Smooth muscle cell (in vitro differentiated cells): ENCODE measurements at regions not wholly inside any gene's neighbourhood (a gene's known extent, or its start where the extent isn't known, plus 50 kb on each side); places are given as distances from the start of the nearest gene placed in this dataset.
"Not testable (repeated sequence)": the region's sequence is repeated elsewhere in the genome, so short reads cannot be mapped to it uniquely, and the experiment has no call there.

Experiments
- DNase-seq: peaks from one replicate; lab custom pipeline; 2025; ENCODE audit not compliant: unreplicated experiment; lab: John Stamatoyannopoulos, UW
- H2AFZ ChIP-seq: fragments of 200-600 bp; sonication (generic); 2 replicates; pipeline ENCODE4 v1.6.0; 2016; ENCODE audit warnings: antibody characterized with exemption, low read depth, mild to moderate bottlenecking
- H3F3A ChIP-seq: fragments of 200-600 bp; sonication (generic); 2 replicates; pipeline ENCODE4 v1.6.0; 2017; ENCODE audit warnings: antibody characterized with exemption, low read depth
- H3K27ac ChIP-seq: fragments of 200-600 bp; sonication (generic); 2 replicates; pipeline ENCODE4 v1.5.1; 2016; ENCODE audit warnings: low read depth, mild to moderate bottlenecking
- H3K27me3 ChIP-seq: fragments of 200-600 bp; sonication (generic); 2 replicates; pipeline ENCODE4 v1.6.1; 2016; ENCODE audit warnings: low read depth, mild to moderate bottlenecking
- H3K36me3 ChIP-seq: fragments of 200-600 bp; sonication (generic); 2 replicates; pipeline ENCODE4 v1.5.1; 2016; ENCODE audit warnings: low read depth
- H3K4me1 ChIP-seq: fragments of 200-600 bp; sonication (generic); 2 replicates; pipeline ENCODE4 v1.5.1; 2016; ENCODE audit warnings: low read depth
- H3K4me2 ChIP-seq: fragments of 200-600 bp; sonication (generic); 2 replicates; pipeline ENCODE4 v1.6.0; 2016; ENCODE audit warnings: mild to moderate bottlenecking
- H3K4me3 ChIP-seq: fragments of 200-600 bp; sonication (generic); 2 replicates; pipeline ENCODE4 v1.5.1; 2016; ENCODE audit warnings: mild to moderate bottlenecking
- H3K79me2 ChIP-seq: fragments of 200-600 bp; sonication (generic); 2 replicates; pipeline ENCODE4 v1.6.0; 2016; ENCODE audit warnings: low read depth, mild to moderate bottlenecking
- H3K9ac ChIP-seq: fragments of 200-600 bp; sonication (generic); 2 replicates; pipeline ENCODE4 v1.6.0; 2016; ENCODE audit warnings: low read depth
- H3K9me3 ChIP-seq: fragments of 200-600 bp; sonication (generic); replicated peaks from 2 replicates; pipeline ENCODE4 v1.5.1; 2016; ENCODE audit warnings: low read depth
- H4K20me1 ChIP-seq: fragments of 200-600 bp; sonication (generic); 2 replicates; pipeline ENCODE4 v1.6.0; 2016; ENCODE audit warnings: low read depth
- CTCF ChIP-seq: fragments of 200-600 bp; sonication (generic); IDR thresholded peaks from 2 replicates; pipeline ENCODE4 v1.5.1; 2017; ENCODE audit warnings: borderline replicate concordance, mild to moderate bottlenecking, antibody characterized with exemption; ENCODE audit not compliant: insufficient read depth, poor library complexity, severe bottlenecking
- WGBS: methylation state at CpG from one replicate; pipeline ENCODE4 v1.1.7; 2016; ENCODE audit warnings: low lambda C conversion rate; 5-methylcytosine and 5-hydroxymethylcytosine counted together

GRCh38 chr21:35556536-35556935, 503.8 kb downstream of the SETD4 start:
- no peak for TF ChIP-seq CTCF
- Histone ChIP-seq H3K79me2 (no peaks in the 10 kb centered on the region), H3K4me1 (no peaks in the 10 kb centered on the region), H3K9ac (no peak overlapping the region), H3K36me3 (no peaks in the 10 kb centered on the region), H4K20me1 (no peaks in the 10 kb centered on the region), H3K27me3 (no peaks in the 10 kb centered on the region), H3K4me3 (no peak overlapping the region), H3K9me3 (no peaks in the 10 kb centered on the region), H3K27ac (no peak overlapping the region), H3F3A (peaks cover 5% of the 10 kb centered on the region), H3K4me2 (no peak overlapping the region), H2AFZ (no peak overlapping the region)
- 66% methylated on average over 2 of the region's 2 CpGs for WGBS
- DNase-seq: no peak

- not testable (repeated sequence) for H3K9me3 ChIP-seq, H3K27ac ChIP-seq, H2AFZ ChIP-seq, H3K79me2 ChIP-seq, H3K4me1 ChIP-seq, H3K9ac ChIP-seq, DNase-seq, H3K4me2 ChIP-seq, H3K36me3 ChIP-seq, H4K20me1 ChIP-seq, H3K4me3 ChIP-seq, H3K27me3 ChIP-seq, H3F3A ChIP-seq
- 98% methylated on average over 3 of the region's 3 CpGs for WGBS
Measured at GRCh38 chr21:35552483-35552882, 503.4 kb upstream of the RUNX1 start.

- Histone ChIP-seq H3K4me1 (no peaks in the 10 kb centered on the region), H3K27ac (no peak overlapping the region), H2AFZ (no peak overlapping the region), H3K4me3 (no peak overlapping the region), H3K9me3 (no peaks in the 10 kb centered on the region), H4K20me1 (no peaks in the 10 kb centered on the region), H3K9ac (no peak overlapping the region), H3K79me2 (no peaks in the 10 kb centered on the region), H3K27me3 (no peaks in the 10 kb centered on the region), H3K4me2 (no peak overlapping the region), H3K36me3 (no peaks in the 10 kb centered on the region), H3F3A (no peaks in the 10 kb centered on the region)
- no peak for DNase-seq
- WGBS: 76% methylated on average over 5 of the region's 5 CpGs
- no peak for TF ChIP-seq CTCF
Measured at GRCh38 chr21:35548904-35549615, 500.0 kb upstream of the RUNX1 start.

- Histone ChIP-seq H3K79me2 (no peaks in the 10 kb centered on the region), H3K9ac (no peak overlapping the region), H3K4me2 (no peak overlapping the region), H3K36me3 (no peaks in the 10 kb centered on the region), H2AFZ (no peak overlapping the region), H3K4me1 (no peaks in the 10 kb centered on the region), H4K20me1 (no peaks in the 10 kb centered on the region), H3K9me3 (no peaks in the 10 kb centered on the region), H3K4me3 (no peak overlapping the region), H3F3A (no peaks in the 10 kb centered on the region), H3K27ac (no peak overlapping the region), H3K27me3 (no peaks in the 10 kb centered on the region)
- DNase-seq: no peak
- WGBS: 92% methylated on average over 7 of the region's 7 CpGs
- no peak for TF ChIP-seq CTCF
Measured at GRCh38 chr21:35547946-35548774, 499.1 kb upstream of the RUNX1 start.
